ENCODE measurements at regions not wholly inside any gene's neighbourhood (a gene's known extent, or its start where the extent isn't known, plus 50 kb on each side); places are given as distances from the start of the nearest gene placed in this dataset.

DNA sequence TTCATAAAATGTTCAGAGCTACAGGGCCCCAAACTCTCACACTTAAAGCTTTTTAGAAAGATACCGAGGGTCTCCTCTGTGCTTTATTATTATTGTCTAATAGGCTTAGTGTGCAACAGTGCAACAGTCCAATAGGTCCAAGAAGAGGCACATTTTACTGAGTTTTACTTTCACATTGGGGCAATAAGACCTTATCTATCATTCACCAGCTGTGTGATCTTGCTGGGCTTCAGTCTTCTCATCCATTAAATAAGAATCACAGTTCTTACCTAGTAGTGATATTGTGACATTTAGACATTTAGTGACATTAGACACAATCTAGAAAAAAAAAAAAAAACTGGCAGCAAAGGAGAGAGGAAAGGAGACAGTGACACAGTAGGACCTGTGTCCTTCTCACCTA lies 175.8 kb upstream of the NFIA start:
- Histone ChIP-seq H3K36me3 (ENCODE audit: control insufficient read depth, insufficient read depth, low read length) (no peaks in the 10 kb centered on the region), H3K4me1 (ENCODE audit: control insufficient read depth, insufficient read depth, low read length) (peaks cover 15% of the 10 kb centered on the region)

GRCh38 chr1:60906039-60906438 lies 176.3 kb upstream of the NFIA start:
- Histone ChIP-seq H3K4me1 (ENCODE audit: control insufficient read depth, insufficient read depth, low read length) (peaks cover 15% of the 10 kb centered on the region), H3K4me3 (ENCODE audit: low read depth, low read length) (no peak overlapping the region), H3K27me3 (ENCODE audit: control insufficient read depth, insufficient read depth, low read length) (no peaks in the 10 kb centered on the region), H3K36me3 (ENCODE audit: control insufficient read depth, insufficient read depth, low read length) (no peaks in the 10 kb centered on the region), H3K9ac (ENCODE audit: low read depth, low read length) (no peak overlapping the region), H3K9me3 (ENCODE audit: control insufficient read depth, insufficient read depth, low read length) (no peaks in the 10 kb centered on the region)

More for the DNA sequence above, 175.8 kb upstream of the NFIA start:
- no peak overlapping the region for H3K4me3 ChIP-seq (ENCODE audit: low read depth, low read length)
- H3K9ac ChIP-seq (ENCODE audit: low read depth, low read length), result no peak overlapping the region
- H3K27me3 ChIP-seq (ENCODE audit: control insufficient read depth, insufficient read depth, low read length), result no peaks in the 10 kb centered on the region
- H3K9me3 ChIP-seq (ENCODE audit: control insufficient read depth, insufficient read depth, low read length), result no peaks in the 10 kb centered on the region

DNA sequence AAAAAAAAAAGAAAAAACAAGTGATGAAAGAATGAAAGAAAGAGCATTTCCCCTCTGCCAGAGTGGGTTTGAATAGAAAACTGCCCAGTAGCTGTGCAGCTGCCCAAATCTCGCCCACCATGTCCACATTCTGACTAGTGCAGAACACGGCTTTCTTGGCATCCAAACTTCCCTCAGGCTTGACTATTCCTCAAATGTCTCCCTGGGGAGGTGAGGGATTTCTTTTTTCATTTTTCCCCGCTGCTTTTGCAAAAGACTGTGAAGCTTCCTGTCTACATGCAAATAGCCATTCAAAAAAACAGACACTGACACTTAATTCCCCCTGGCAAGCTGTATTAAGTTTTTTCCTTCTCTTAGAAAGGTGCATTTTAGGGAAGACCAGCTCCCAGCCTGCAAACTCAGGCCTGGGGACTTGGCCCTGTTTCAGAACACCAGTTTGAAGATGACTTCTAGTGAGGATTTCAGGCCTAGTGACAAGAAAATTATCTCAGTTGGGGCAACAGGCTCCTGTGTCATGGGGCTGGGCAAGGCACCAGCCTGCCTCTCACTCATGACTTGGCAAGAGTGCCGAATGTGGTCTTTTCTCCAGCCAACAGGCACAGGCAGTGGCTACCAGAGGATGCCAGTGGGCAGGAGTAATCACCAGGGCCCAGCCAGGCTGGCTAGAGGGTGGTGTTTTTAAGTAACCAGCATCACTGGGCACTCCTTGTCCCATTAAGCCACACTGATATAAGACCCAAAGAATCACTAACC lies 178.1 kb upstream of the NFIA start:
- H3K4me3 ChIP-seq (ENCODE audit: low read depth, low read length), result no peak overlapping the region
- H3K4me1 ChIP-seq (ENCODE audit: control insufficient read depth, insufficient read depth, low read length), result peaks cover 15% of the 10 kb centered on the region
- H3K9ac ChIP-seq (ENCODE audit: low read depth, low read length), result no peak overlapping the region
- H3K27me3 ChIP-seq (ENCODE audit: control insufficient read depth, insufficient read depth, low read length), result no peaks in the 10 kb centered on the region
- H3K36me3 ChIP-seq (ENCODE audit: control insufficient read depth, insufficient read depth, low read length), result no peaks in the 10 kb centered on the region
- H3K9me3 ChIP-seq (ENCODE audit: control insufficient read depth, insufficient read depth, low read length), result no peaks in the 10 kb centered on the region

GRCh38 chr1:60903591-60903990 lies 178.8 kb upstream of the NFIA start:
- no peak overlapping the region for H3K4me3 ChIP-seq (ENCODE audit: low read depth, low read length)
- H3K9me3 ChIP-seq (ENCODE audit: control insufficient read depth, insufficient read depth, low read length), result no peaks in the 10 kb centered on the region
- no peak overlapping the region for H3K9ac ChIP-seq (ENCODE audit: low read depth, low read length)
- H3K4me1 ChIP-seq (ENCODE audit: control insufficient read depth, insufficient read depth, low read length), result peaks cover 15% of the 10 kb centered on the region
- H3K36me3 ChIP-seq (ENCODE audit: control insufficient read depth, insufficient read depth, low read length), result no peaks in the 10 kb centered on the region
- no peaks in the 10 kb centered on the region for H3K27me3 ChIP-seq (ENCODE audit: control insufficient read depth, insufficient read depth, low read length)

GRCh38 chr1:60899464-60899863 lies 182.9 kb upstream of the NFIA start:
- no peak overlapping the region for H3K9ac ChIP-seq (ENCODE audit: low read depth, low read length)
- peaks cover 3% of the 10 kb centered on the region for H3K4me1 ChIP-seq (ENCODE audit: control insufficient read depth, insufficient read depth, low read length)
- no peaks in the 10 kb centered on the region for H3K9me3 ChIP-seq (ENCODE audit: control insufficient read depth, insufficient read depth, low read length)
- H3K27me3 ChIP-seq (ENCODE audit: control insufficient read depth, insufficient read depth, low read length), result no peaks in the 10 kb centered on the region
- H3K4me3 ChIP-seq (ENCODE audit: low read depth, low read length), result no peak overlapping the region
- H3K36me3 ChIP-seq (ENCODE audit: control insufficient read depth, insufficient read depth, low read length), result no peaks in the 10 kb centered on the region

DNA sequence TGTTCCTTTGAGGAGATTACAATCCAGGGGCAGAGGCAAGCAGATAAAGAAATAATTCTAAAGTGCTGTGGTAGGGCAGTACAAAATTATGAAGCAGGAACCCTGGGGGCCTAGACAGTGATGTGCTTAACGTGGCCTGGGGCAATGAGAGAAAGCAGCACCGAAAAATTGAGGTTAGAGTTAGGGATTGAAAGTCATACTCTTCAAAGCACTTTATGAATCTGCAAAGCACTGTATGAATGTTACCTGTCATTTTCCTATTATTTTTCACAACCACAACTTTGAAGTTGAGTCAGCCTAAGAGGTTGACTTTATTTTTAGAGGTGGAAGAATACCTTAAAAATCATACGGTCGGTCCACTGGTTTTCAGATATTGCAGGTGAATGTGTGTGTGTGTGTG lies 183.4 kb upstream of the NFIA start:
- peaks cover 7% of the 10 kb centered on the region for H3K4me1 ChIP-seq (ENCODE audit: control insufficient read depth, insufficient read depth, low read length)
- no peaks in the 10 kb centered on the region for H3K9me3 ChIP-seq (ENCODE audit: control insufficient read depth, insufficient read depth, low read length)
- no peaks in the 10 kb centered on the region for H3K27me3 ChIP-seq (ENCODE audit: control insufficient read depth, insufficient read depth, low read length)
- H3K9ac ChIP-seq (ENCODE audit: low read depth, low read length), result no peak overlapping the region
- no peaks in the 10 kb centered on the region for H3K36me3 ChIP-seq (ENCODE audit: control insufficient read depth, insufficient read depth, low read length)
- H3K4me3 ChIP-seq (ENCODE audit: low read depth, low read length), result no peak overlapping the region

GRCh38 chr1:60898413-60898812 lies 183.9 kb upstream of the NFIA start:
- H3K9ac ChIP-seq (ENCODE audit: low read depth, low read length), result no peak overlapping the region
- no peaks in the 10 kb centered on the region for H3K9me3 ChIP-seq (ENCODE audit: control insufficient read depth, insufficient read depth, low read length)
- peaks cover 8% of the 10 kb centered on the region for H3K4me1 ChIP-seq (ENCODE audit: control insufficient read depth, insufficient read depth, low read length)
- H3K36me3 ChIP-seq (ENCODE audit: control insufficient read depth, insufficient read depth, low read length), result no peaks in the 10 kb centered on the region
- H3K27me3 ChIP-seq (ENCODE audit: control insufficient read depth, insufficient read depth, low read length), result no peaks in the 10 kb centered on the region
- H3K4me3 ChIP-seq (ENCODE audit: low read depth, low read length), result no peak overlapping the region

GRCh38 chr1:60896701-60897363 lies 185.5 kb upstream of the NFIA start:
- Histone ChIP-seq H3K36me3 (ENCODE audit: control insufficient read depth, insufficient read depth, low read length) (no peaks in the 10 kb centered on the region), H3K4me1 (ENCODE audit: control insufficient read depth, insufficient read depth, low read length) (peaks cover 8% of the 10 kb centered on the region), H3K9ac (ENCODE audit: low read depth, low read length) (no peak overlapping the region), H3K9me3 (ENCODE audit: control insufficient read depth, insufficient read depth, low read length) (no peaks in the 10 kb centered on the region), H3K27me3 (ENCODE audit: control insufficient read depth, insufficient read depth, low read length) (no peaks in the 10 kb centered on the region), H3K4me3 (ENCODE audit: low read depth, low read length) (no peak overlapping the region)

- H3K4me1 ChIP-seq (ENCODE audit: control insufficient read depth, insufficient read depth, low read length), result peaks cover 8% of the 10 kb centered on the region
These were observed 186.7 kb upstream of the NFIA start for GRCh38 chr1:60895701-60896100.

DNA sequence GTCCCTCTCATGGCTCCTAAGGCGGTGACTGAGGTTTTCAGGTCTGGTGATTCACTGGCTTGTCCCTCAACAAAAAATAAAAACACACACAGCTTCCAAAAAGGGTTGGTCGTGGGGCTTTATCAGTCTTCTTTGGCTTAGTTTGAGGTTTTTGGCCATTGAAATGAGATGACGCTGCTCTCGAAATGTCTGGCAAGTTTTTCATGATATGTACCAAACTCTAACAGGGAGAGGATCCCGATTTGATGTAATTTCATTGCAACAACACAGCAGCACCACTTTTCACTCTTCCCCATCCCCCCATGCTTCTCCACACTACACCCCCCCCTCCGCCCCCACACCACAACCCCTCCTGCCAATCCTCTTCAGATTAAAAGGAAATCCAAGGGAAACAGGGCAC lies 187.1 kb upstream of the NFIA start:
- H3K4me3 ChIP-seq (ENCODE audit: low read depth, low read length), result no peak overlapping the region
- no peaks in the 10 kb centered on the region for H3K36me3 ChIP-seq (ENCODE audit: control insufficient read depth, insufficient read depth, low read length)
- H3K9ac ChIP-seq (ENCODE audit: low read depth, low read length), result no peak overlapping the region
- H3K27me3 ChIP-seq (ENCODE audit: control insufficient read depth, insufficient read depth, low read length), result no peaks in the 10 kb centered on the region
- H3K9me3 ChIP-seq (ENCODE audit: control insufficient read depth, insufficient read depth, low read length), result no peaks in the 10 kb centered on the region
- peaks cover 10% of the 10 kb centered on the region for H3K4me1 ChIP-seq (ENCODE audit: control insufficient read depth, insufficient read depth, low read length)

More at GRCh38 chr1:60895701-60896100, 186.7 kb upstream of the NFIA start:
- Histone ChIP-seq H3K9ac (ENCODE audit: low read depth, low read length) (no peak overlapping the region), H3K4me3 (ENCODE audit: low read depth, low read length) (no peak overlapping the region), H3K9me3 (ENCODE audit: control insufficient read depth, insufficient read depth, low read length) (no peaks in the 10 kb centered on the region), H3K27me3 (ENCODE audit: control insufficient read depth, insufficient read depth, low read length) (no peaks in the 10 kb centered on the region), H3K36me3 (ENCODE audit: control insufficient read depth, insufficient read depth, low read length) (no peaks in the 10 kb centered on the region)

GRCh38 chr1:60894741-60895140 lies 187.6 kb upstream of the NFIA start:
- no peak overlapping the region for H3K4me3 ChIP-seq (ENCODE audit: low read depth, low read length)
- no peaks in the 10 kb centered on the region for H3K9me3 ChIP-seq (ENCODE audit: control insufficient read depth, insufficient read depth, low read length)
- H3K9ac ChIP-seq (ENCODE audit: low read depth, low read length), result no peak overlapping the region
- H3K4me1 ChIP-seq (ENCODE audit: control insufficient read depth, insufficient read depth, low read length), result peaks cover 10% of the 10 kb centered on the region
- no peaks in the 10 kb centered on the region for H3K36me3 ChIP-seq (ENCODE audit: control insufficient read depth, insufficient read depth, low read length)
- H3K27me3 ChIP-seq (ENCODE audit: control insufficient read depth, insufficient read depth, low read length), result no peaks in the 10 kb centered on the region

DNA sequence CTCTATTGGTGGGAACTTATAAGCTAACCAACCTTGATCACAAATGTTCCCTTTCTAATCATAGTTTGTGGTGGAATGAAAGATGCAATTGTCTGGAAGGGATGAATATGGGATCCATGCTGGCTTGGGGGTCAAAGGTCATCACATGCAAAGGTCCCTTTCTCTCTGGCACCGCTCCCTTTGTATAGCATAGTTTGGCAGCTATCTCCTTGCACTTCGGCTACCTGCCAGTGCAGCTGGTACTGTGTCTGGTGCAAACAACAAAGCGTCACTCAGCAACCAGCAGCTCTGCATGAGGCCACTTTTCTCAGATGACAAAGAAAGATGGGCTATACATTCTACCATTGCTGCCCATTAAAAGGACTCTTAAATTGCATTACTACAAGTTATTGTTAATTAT lies 188.2 kb upstream of the NFIA start:
- Histone ChIP-seq H3K4me3 (ENCODE audit: low read depth, low read length) (no peak overlapping the region), H3K27me3 (ENCODE audit: control insufficient read depth, insufficient read depth, low read length) (no peaks in the 10 kb centered on the region), H3K36me3 (ENCODE audit: control insufficient read depth, insufficient read depth, low read length) (no peaks in the 10 kb centered on the region), H3K4me1 (ENCODE audit: control insufficient read depth, insufficient read depth, low read length) (peaks cover 10% of the 10 kb centered on the region), H3K9me3 (ENCODE audit: control insufficient read depth, insufficient read depth, low read length) (no peaks in the 10 kb centered on the region), H3K9ac (ENCODE audit: low read depth, low read length) (no peak overlapping the region)
